Neural cell (in vitro differentiated cells): ENCODE measurements at regions not wholly inside any gene's neighbourhood (a gene's known extent, or its start where the extent isn't known, plus 50 kb on each side); places are given as distances from the start of the nearest gene placed in this dataset.

Source experiments
- H2AFZ ChIP-seq: fragments of 200-600, 300-800 bp; sonication (generic), shearing (Covaris generic); 2 replicates; pipeline ENCODE4 v1.6.0; 2014; ENCODE audit warnings: low read depth, mild to moderate bottlenecking, antibody characterized with exemption, low read length, moderate library complexity
- H3F3A ChIP-seq: fragments of 200-600 bp; shearing (Covaris generic); 2 replicates; pipeline ENCODE4 v1.6.1; 2016; ENCODE audit warnings: mild to moderate bottlenecking, moderate library complexity, mixed read lengths, antibody characterized with exemption, low read length; ENCODE audit not compliant: insufficient read depth, poor library complexity, severe bottlenecking
- H3K27ac ChIP-seq: fragments of 200-600, 300-800 bp; sonication (generic), shearing (Covaris generic); 2 replicates; pipeline ENCODE4 v1.5.1; 2014; ENCODE audit warnings: mild to moderate bottlenecking, low read length, moderate library complexity
- H3K27me3 ChIP-seq: fragments of 300-800, 200-600 bp; sonication (generic), shearing (Covaris generic); 2 replicates; pipeline ENCODE4 v1.6.0; 2014; ENCODE audit warnings: mild to moderate bottlenecking, low read depth, low read length, moderate library complexity; ENCODE audit not compliant: insufficient read depth
- H3K36me3 ChIP-seq: fragments of 300-800, 200-600 bp; sonication (generic), shearing (Covaris generic); 2 replicates; pipeline ENCODE4 v1.5.1; 2014; ENCODE audit warnings: mild to moderate bottlenecking, antibody characterized with exemption, low read length, moderate library complexity; ENCODE audit not compliant: insufficient read depth
- H3K4me2 ChIP-seq: fragments of 300-800, 200-600 bp; sonication (generic), shearing (Covaris generic); 2 replicates; pipeline ENCODE4 v1.6.0; 2014; ENCODE audit warnings: mild to moderate bottlenecking, low read length
- H3K4me3 ChIP-seq: fragments of 300-800, 200-600 bp; sonication (generic), shearing (Covaris generic); 2 replicates; pipeline ENCODE4 v1.5.1; 2014; ENCODE audit warnings: mild to moderate bottlenecking, low read length, moderate library complexity
- H3K79me2 ChIP-seq: fragments of 200-600 bp; shearing (Covaris generic); replicated peaks from 2 replicates; pipeline ENCODE4 v1.6.0; 2014; ENCODE audit warnings: mild to moderate bottlenecking, low read length, moderate library complexity; ENCODE audit not compliant: insufficient read depth
- H3K9ac ChIP-seq: fragments of 300-800, 200-600 bp; sonication (generic), shearing (Covaris generic); 2 replicates; pipeline ENCODE4 v1.6.1; 2016; ENCODE audit warnings: mild to moderate bottlenecking, low read length, mixed read lengths
- H3K9me2 ChIP-seq: fragments of 200-600 bp; shearing (Covaris generic); 2 replicates; pipeline ENCODE4 v1.6.1; 2016; ENCODE audit warnings: mild to moderate bottlenecking, low read length, mixed read lengths; ENCODE audit not compliant: insufficient read depth
- H3K9me3 ChIP-seq: fragments of 200-600, 300-800 bp; sonication (generic), shearing (Covaris generic); 2 replicates; pipeline ENCODE4 v1.6.1; 2016; ENCODE audit warnings: mild to moderate bottlenecking, mixed run types, low read length, moderate library complexity, mixed read lengths
- H4K20me1 ChIP-seq: fragments of 200-600 bp; shearing (Covaris generic); 2 replicates; pipeline ENCODE4 v1.6.1; 2016; ENCODE audit warnings: mild to moderate bottlenecking, mixed run types; ENCODE audit not compliant: insufficient read depth
- CTCF ChIP-seq: fragments of 450-650 bp; IDR thresholded peaks from 2 replicates; pipeline ENCODE4 v1.5.1; 2014; ENCODE audit warnings: antibody characterized with exemption, mild to moderate bottlenecking, moderate library complexity; ENCODE audit not compliant: poor library complexity, severe bottlenecking
- EP300 ChIP-seq: fragments of 450-650 bp; conservative IDR thresholded peaks from 2 replicates; pipeline ENCODE4 v1.6.1; 2014; ENCODE audit warnings: antibody characterized with exemption, mild to moderate bottlenecking, moderate library complexity; ENCODE audit not compliant: poor library complexity, severe bottlenecking
- EZH2 ChIP-seq: fragments of 200-600, 300-800 bp; shearing (Covaris generic), sonication (generic); IDR thresholded peaks from 2 replicates; pipeline ENCODE4 v1.6.1; 2014; ENCODE audit warnings: antibody characterized with exemption, low read length, borderline replicate concordance, mild to moderate bottlenecking; ENCODE audit not compliant: insufficient read depth, poor library complexity, severe bottlenecking
- MXI1 ChIP-seq: fragments of 450-650 bp; conservative IDR thresholded peaks from 2 replicates; pipeline ENCODE4 v1.6.1; 2014; ENCODE audit warnings: antibody characterized with exemption, mild to moderate bottlenecking; ENCODE audit not compliant: poor library complexity, severe bottlenecking
- POLR2AphosphoS5 ChIP-seq: IDR thresholded peaks from 2 replicates; pipeline ENCODE4 v1.6.1; 2012
- RAD21 ChIP-seq: fragments of 450-650 bp; conservative IDR thresholded peaks from 2 replicates; pipeline ENCODE4 v1.6.1; 2014; ENCODE audit warnings: antibody characterized with exemption, mild to moderate bottlenecking, moderate library complexity
- REST ChIP-seq: IDR thresholded peaks from 2 replicates; pipeline ENCODE4 v1.6.1; 2012; ENCODE audit warnings: borderline replicate concordance
- SMC3 ChIP-seq: fragments of 450-650 bp; conservative IDR thresholded peaks from 2 replicates; pipeline ENCODE4 v1.6.1; 2014; ENCODE audit warnings: antibody characterized with exemption, mild to moderate bottlenecking, moderate library complexity; ENCODE audit not compliant: poor library complexity
- TAF1 ChIP-seq: IDR thresholded peaks from 2 replicates; pipeline ENCODE4 v1.6.1; 2012; ENCODE audit warnings: low read depth

GRCh38 chr12:116630762-116631161 lies 71.6 kb downstream of the MAP1LC3B2 start:
- Histone ChIP-seq H3K4me3 (no peak overlapping the region), H3K79me2 (no peaks in the 10 kb centered on the region), H3K36me3 (no peaks in the 10 kb centered on the region), H3K27ac (no peak overlapping the region), H3K9ac (no peak overlapping the region), H3K4me2 (no peak overlapping the region), H3K27me3 (peaks cover 4% of the 10 kb centered on the region), H4K20me1 (no peaks in the 10 kb centered on the region), H2AFZ (no peak overlapping the region), H3F3A (no peaks in the 10 kb centered on the region), H3K9me2 (no peaks in the 10 kb centered on the region), H3K9me3 (no peaks in the 10 kb centered on the region)
- TF ChIP-seq REST (no peak), POLR2AphosphoS5 (no peak), SMC3 (no peak), CTCF (no peak), EZH2 (no peak), TAF1 (no peak), EP300 (no peak), MXI1 (no peak), RAD21 (no peak)

- Histone ChIP-seq H3K4me3 (no peak overlapping the region), H2AFZ (no peak overlapping the region), H3K79me2 (no peaks in the 10 kb centered on the region), H3K27me3 (peaks cover 4% of the 10 kb centered on the region), H3K4me2 (no peak overlapping the region), H3K27ac (no peak overlapping the region), H3K9me3 (no peaks in the 10 kb centered on the region), H3K9ac (no peak overlapping the region), H4K20me1 (no peaks in the 10 kb centered on the region), H3F3A (no peaks in the 10 kb centered on the region), H3K36me3 (no peaks in the 10 kb centered on the region), H3K9me2 (no peaks in the 10 kb centered on the region)
- TF ChIP-seq REST (no peak), EP300 (no peak), TAF1 (no peak), MXI1 (no peak), EZH2 (no peak), POLR2AphosphoS5 (no peak), RAD21 (no peak), CTCF (no peak), SMC3 (no peak)
Measured at GRCh38 chr12:116629480-116629879, 70.3 kb downstream of the MAP1LC3B2 start.
